ENCODE measurements at regions not wholly inside any gene's neighbourhood (a gene's known extent, or its start where the extent isn't known, plus 50 kb on each side); places are given as distances from the start of the nearest gene placed in this dataset.
"Not testable (repeated sequence)": the region's sequence is repeated elsewhere in the genome, so short reads cannot be mapped to it uniquely, and the experiment has no call there.

DNA sequence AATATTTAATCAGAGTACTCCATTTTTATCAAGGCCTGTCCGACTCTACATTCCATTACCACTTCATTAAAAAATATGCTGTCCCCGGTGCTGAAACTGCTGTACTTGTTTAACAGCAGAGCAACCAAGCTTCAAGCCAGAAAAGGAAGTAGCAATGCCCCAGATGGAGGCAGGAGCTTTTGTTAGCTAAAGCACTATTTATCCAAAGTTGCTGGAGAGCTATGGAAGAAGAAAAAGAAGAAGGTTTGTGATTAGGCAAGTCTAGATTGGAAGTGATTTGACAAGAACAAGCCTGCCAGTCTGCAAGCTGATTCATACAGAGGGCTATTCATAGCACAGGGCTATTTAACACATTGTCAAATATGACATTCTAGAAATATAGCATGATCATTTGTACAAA, 160.9 kb upstream of the SPTLC3 start:
- DNase-seq: no peak

DNA sequence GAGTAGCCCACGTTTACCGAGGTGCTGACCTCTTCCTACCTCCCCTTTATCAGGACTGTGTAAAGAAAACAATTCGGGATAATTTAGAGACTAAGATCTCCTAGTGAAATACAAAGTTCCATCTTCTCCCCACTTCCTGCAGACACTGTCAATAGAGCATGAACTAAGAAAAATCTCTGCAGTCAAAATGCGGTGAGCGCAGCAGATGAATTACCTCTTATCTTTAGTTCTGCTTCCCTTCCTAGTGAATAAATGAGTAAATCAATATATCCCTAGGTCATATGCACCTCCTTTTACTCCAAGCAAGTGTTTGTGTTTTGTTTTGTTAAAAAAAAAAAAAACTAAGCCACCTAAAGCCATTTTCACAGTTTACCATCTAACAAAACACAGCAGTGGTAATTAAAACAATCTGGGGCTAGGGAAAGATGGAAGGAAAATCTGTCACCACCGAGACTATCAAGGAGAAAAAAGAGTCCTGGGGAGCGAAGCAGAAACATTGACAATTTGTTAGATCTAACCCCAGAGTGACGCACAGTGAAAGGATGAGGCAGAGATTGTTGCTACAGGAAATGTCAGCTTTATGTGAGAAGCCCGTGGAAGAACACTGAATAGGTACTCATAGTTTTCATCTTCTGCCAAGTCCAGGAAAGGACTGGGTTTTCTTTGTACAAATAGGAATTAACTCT, 159.4 kb upstream of the SPTLC3 start:
- DNase-seq: no peak

DNA sequence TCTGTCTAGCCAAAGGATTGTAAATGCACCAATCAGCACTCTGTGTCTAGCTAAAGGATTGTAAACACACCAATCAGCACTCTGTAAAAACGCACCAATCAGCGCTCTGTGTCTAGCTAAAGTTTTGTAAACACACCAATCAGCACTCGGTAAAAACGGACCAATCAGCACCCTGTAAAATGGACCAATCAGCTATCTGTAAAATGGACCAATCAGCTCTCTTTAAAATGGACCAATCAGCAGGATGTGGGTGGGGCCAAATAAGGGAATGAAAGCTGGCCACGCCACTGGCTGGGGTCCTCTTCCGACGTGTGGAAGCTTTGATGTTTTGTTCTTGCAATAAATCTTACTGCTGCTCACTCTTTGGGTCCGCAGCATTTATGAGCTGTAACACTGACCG, 151.1 kb upstream of the SPTLC3 start:
- DNase-seq: not testable (repeated sequence)

- DNase-seq: no peak
These were observed 148.0 kb upstream of the SPTLC3 start for GRCh38 chr20:12860619-12861247.

DNA sequence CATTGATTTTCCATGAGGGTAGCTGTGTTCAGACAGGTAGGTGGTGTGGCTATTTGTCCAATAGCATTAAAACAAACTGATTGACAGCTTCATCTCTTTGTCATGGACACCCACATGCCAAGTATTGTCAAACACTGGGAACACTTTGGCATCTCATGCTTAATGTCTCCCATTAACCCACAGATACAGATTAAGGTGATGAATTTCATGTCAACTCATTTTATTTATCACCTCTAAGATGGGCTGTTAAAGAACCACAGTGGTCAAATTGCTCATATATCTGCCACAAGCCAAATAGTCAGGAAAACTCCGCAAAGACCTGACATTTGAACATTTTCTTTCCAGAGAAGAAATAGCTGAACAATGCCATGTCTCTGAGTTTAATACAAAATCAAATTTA, 139.1 kb upstream of the SPTLC3 start:
- DNase-seq: no peak

- no peak for DNase-seq
These were observed 138.2 kb upstream of the SPTLC3 start for GRCh38 chr20:12870588-12870987.

- DNase-seq: no peak
These were observed 133.8 kb upstream of the SPTLC3 start for GRCh38 chr20:12874933-12875332.

DNA sequence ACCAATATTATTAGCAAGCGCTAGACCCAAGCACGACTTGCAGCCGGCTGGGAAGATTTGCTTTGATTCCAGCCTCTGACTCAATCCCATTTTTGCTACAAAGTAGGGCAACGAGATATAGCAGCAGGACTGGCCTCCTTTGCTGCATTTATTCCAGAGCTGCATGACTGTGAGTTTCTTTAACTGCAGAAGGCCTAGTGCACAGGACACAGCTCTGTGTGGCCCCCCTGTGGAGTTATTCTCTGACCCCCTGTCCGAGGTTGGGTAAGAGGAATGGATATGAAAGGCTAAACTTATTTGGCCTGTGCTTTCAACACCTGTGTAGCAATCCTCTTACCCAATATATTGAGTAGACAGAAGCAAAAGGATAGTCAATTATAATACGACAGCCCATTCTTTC, 133.3 kb upstream of the SPTLC3 start:
- DNase-seq: no peak

- DNase-seq: no peak
These were observed 125.8 kb upstream of the SPTLC3 start for GRCh38 chr20:12882832-12883506.

GRCh38 chr20:12883507-12883885, 125.3 kb upstream of the SPTLC3 start:
- no peak for DNase-seq

DNA sequence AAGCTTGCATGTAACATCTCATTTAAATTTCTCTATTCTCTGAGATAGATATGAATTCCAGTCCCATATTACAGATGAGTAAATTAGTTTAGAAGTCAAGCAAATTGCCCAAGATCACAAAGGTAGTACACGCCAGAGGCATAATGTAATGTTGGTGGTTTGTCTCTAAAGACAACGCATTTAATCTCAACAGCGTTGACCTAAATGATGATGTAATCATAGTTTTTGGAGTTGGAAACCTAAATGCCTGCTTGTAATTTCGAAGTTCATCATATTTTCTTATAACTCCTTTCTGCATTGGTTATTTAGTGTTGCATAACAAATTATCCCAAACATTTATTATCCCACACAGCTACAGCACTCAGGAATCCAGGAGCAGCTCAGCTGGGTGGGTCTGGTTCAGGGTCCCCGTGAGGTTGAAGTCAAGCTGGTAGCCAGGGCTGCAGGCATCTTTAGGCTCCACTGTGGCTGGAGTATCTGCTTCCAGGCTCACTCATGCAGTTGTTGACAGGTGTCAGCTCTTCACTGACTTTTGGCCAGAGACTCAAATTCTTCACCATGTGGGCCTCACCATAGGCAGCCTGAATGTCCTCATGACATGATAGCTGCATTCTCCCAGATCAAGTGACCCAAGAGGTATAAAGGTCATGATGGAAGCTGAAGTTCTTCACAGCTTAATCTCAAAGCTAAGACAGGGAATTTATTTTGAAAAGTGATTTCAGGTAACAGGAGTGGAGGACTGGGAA, 122.0 kb upstream of the SPTLC3 start:
- DNase-seq: no peak

GRCh38 chr20:12891643-12892042, 117.1 kb upstream of the SPTLC3 start:
- no peak for DNase-seq

DNA sequence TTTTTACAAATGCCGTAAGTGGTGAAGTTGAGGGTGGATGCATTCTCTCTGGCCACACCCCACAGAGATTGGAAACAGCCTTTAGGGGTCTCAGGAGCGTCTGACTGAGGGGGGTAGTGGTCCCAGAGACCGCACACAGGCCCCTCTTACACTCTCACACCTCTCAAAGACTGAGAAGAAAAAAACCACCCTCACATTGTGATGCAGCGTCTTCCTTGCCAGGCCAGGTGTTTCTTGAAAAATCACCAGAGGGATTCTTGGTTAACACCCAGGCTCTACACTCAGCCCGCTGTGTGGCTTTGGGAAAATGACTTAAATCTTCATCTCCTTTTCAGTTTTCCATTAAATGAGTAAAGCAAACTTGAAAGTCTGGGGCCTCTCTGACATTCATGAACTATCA, 115.8 kb upstream of the SPTLC3 start:
- DNase-seq: no peak

DNA sequence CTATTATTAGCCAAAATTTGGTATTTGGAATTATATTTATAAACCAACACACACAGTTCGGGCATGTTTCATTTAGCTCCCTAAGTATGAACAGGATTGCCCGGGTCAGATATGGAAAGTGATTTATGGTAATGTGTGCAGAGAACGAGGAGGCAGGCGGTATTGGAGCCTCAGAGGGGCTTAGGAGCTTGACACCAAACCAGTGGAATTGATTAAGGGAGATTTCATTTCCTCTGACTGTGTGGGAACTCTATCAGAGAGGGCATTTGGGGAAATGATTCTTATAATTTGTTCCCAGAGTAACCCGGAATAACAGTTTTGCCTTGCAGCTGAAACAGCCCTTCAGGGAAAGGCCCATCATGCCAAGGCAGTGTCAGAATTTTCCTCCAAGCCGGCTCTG, 115.1 kb upstream of the SPTLC3 start:
- no peak for DNase-seq

DNA sequence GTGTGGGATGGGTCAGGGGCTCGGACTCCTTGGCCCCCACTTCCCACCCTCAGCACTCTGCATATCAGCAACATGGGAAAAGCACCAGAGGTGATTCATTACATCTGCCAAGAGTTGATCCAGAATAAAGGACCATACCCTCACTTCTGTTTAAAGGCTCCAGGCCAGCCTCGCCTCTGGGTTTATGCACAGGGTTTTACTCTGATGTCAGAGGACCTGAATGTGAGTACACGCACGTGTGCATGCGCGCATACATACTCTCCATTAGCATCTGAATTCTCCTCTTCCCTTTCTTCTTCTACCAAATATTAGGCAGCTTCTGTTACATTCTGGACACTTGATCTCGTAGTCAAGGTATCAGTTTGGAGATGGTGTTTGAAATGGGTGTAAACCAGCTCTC, 114.7 kb upstream of the SPTLC3 start:
- no peak for DNase-seq

DNA sequence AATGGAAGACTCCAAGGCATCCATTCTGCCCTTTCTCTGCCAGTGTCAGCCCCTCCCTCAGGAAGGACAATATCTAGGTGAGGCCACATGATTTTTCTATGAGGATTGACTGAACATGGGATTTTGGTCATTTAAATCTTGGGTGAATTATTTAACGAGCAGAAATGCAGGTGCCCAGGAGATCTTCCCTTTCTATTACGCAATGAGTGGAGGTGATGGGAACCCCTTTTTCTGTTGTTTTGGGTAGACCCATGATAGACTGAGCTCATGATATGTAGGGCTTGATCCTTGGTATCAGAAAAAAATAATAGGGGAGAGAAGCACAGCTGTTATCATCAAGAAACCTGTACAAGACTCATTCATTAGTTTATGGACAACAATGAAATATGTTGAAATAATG, 112.6 kb upstream of the SPTLC3 start:
- DNase-seq: no peak

GRCh38 chr20:12902992-12903391, 105.8 kb upstream of the SPTLC3 start:
- no peak for DNase-seq

- DNase-seq: no peak
These were observed 102.4 kb upstream of the SPTLC3 start for GRCh38 chr20:12906361-12906760.

DNA sequence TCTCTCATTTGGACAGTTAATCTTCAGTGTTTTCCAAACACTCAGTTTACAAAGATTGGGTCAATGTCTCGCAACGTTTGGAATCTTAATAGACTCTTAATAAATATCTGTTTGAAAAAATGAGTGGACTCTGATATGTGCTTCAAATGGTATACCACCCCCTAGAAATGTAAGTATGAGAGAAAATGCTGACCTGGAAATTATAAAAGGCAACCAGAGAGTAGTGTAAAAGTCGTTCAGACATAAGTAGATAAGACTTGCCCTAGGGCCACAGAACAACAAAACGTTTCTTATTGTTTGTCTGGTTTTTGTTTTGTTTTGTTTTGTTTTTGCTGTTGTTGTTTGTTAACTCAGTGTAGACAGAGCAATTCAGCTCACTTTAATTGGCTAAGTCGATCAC, 97.4 kb upstream of the SPTLC3 start:
- DNase-seq: no peak

- no peak for DNase-seq
These were observed 94.9 kb upstream of the SPTLC3 start for GRCh38 chr20:12913781-12914443.

- DNase-seq: no peak
These were observed 94.0 kb upstream of the SPTLC3 start for GRCh38 chr20:12914804-12915203.

GRCh38 chr20:12916699-12917098, 92.1 kb upstream of the SPTLC3 start:
- DNase-seq: no peak

- no peak for DNase-seq
These were observed 84.6 kb upstream of the SPTLC3 start for GRCh38 chr20:12924126-12924525.

Measured in NCI-H1436 treated with DMSO at 0.1 percent for 48 hours (cell line).